ENCODE measurements at regions not wholly inside any gene's neighbourhood (a gene's known extent, or its start where the extent isn't known, plus 50 kb on each side); places are given as distances from the start of the nearest gene placed in this dataset.

DNA sequence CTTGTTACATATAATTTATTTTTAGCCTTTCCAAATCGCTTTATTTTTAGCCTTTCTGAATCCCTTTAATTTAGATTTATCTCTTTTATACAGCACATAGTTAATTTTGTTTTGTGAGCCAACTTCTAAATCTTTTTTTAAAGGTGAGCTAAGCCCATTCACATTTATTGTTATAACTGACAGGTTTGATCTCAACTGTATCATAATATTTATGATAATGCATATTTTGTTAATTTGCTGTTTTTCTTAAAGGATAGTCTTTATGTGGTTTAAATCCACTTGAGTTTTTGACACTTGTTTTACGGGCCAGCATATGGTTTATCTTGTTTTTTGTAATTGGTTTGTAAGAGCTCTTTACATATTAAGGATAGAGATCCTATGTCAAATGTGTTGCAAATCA, 177.8 kb upstream of the SMIM23 start:
- H3K4me3 ChIP-seq (ENCODE audit: low read depth, low read length), result no peak overlapping the region
- TF ChIP-seq, protein P1, sequence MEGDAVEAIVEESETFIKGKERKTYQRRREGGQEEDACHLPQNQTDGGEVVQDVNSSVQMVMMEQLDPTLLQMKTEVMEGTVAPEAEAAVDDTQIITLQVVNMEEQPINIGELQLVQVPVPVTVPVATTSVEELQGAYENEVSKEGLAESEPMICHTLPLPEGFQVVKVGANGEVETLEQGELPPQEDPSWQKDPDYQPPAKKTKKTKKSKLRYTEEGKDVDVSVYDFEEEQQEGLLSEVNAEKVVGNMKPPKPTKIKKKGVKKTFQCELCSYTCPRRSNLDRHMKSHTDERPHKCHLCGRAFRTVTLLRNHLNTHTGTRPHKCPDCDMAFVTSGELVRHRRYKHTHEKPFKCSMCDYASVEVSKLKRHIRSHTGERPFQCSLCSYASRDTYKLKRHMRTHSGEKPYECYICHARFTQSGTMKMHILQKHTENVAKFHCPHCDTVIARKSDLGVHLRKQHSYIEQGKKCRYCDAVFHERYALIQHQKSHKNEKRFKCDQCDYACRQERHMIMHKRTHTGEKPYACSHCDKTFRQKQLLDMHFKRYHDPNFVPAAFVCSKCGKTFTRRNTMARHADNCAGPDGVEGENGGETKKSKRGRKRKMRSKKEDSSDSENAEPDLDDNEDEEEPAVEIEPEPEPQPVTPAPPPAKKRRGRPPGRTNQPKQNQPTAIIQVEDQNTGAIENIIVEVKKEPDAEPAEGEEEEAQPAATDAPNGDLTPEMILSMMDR (conservative IDR thresholded peaks at IDR 0.05; ENCODE audit: low read depth, low read length), result no peak

DNA sequence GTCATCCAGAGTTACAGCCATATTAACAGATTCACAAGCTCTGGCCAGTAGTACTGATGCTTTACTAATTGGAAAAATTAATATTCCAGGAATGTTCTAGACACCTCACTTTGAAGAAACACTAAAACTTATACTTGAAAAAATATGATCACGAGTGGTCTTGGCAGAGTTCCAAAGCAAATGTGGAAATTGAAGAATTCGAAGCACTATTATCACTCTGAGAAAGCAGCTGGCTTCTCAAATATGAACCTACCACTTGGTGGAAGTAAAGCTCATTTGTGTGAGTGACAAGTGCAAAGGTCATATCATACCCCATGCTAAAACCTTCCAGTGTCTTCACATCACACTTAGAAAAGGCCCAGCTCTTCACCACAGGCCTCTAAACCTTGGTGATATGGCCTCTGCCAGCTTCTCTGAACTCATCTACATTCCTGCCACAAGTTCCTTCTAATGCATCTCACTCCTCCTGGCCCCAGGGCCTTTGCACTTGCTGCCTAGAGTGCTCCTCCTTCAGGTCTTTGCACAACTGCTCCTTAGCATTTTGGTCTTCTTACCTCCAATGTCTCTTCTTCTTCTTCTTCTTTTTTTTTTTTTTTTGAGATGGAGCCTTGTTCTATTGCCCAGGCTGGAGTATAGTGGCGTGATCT, 175.7 kb upstream of the SMIM23 start:
- TF ChIP-seq, protein P1 (conservative IDR thresholded peaks at IDR 0.05; ENCODE audit: low read depth, low read length), result no peak
- no peak overlapping the region for H3K4me3 ChIP-seq (ENCODE audit: low read depth, low read length)
- DNase-seq (ENCODE audit: low read depth), result no peak

More for the DNA sequence above, 177.8 kb upstream of the SMIM23 start:
- DNase-seq (ENCODE audit: low read depth), result no peak

DNA sequence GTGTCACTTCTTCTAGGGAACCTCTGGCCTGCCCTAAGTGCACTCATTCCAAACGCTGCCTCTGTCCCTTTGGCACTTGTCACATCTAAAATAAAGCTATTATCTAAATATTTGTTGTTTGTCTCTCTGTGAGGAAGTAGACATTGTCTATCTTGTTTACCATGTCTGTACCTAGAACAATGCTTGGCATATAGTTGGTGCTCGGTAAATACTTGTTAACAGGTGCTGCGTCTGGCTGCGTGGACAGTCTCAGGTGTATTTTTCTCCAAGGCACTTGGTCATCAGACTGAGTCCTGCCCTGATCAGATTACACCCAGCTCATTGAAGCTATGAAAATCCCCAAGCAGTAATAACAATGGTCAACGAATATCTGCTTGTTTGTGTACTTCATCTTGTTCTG, 174.9 kb upstream of the SMIM23 start:
- TF ChIP-seq, protein P1 (conservative IDR thresholded peaks at IDR 0.05; ENCODE audit: low read depth, low read length), result no peak
- H3K4me3 ChIP-seq (ENCODE audit: low read depth, low read length), result no peak overlapping the region
- DNase-seq (ENCODE audit: low read depth), result no peak

DNA sequence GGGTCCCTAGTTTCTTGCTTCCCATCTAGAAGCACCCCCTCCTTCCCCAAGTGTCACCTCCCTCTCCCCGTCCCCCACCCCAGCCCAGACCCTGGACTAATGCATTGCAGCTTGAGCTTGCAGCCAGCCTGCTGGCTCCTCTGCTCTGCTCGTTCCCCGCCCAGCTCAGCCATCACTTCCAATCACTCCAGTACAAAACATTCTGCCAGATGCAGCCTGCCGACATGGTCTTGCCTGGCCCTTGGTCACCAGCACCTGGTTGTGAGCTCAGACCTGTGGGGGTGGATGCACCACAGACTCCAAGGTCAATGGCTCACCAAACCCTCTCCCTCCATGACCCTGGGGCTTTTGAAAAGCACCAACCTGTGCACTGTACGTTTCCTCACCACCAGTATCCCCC, 172.9 kb upstream of the SMIM23 start:
- H3K4me3 ChIP-seq (ENCODE audit: low read depth, low read length), result no peak overlapping the region
- TF ChIP-seq, protein P1 (conservative IDR thresholded peaks at IDR 0.05; ENCODE audit: low read depth, low read length), result no peak
- DNase-seq (ENCODE audit: low read depth), result no peak

DNA sequence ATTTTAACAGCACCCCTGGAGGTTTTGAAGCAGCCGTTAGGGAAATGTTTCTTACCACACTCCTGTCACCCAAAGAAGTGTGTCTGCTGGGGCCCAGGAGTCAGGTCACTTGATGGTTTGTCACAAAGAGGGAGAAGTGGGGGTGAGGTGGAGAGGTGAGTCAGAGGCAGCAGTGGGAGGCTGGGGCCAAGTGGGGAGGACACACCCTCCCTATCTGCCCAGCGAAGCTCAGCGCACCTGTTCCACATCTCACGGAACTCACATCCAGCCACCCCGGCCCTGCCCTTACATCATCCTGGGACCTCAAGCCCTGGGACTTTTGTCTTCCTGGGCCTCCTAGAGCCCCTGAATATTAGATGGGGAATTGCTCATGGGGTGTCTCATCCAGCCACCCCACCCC, 171.1 kb upstream of the SMIM23 start:
- no peak for DNase-seq (ENCODE audit: low read depth)
- no peak overlapping the region for H3K4me3 ChIP-seq (ENCODE audit: low read depth, low read length)
- TF ChIP-seq, protein P1 (conservative IDR thresholded peaks at IDR 0.05; ENCODE audit: low read depth, low read length), result no peak

DNA sequence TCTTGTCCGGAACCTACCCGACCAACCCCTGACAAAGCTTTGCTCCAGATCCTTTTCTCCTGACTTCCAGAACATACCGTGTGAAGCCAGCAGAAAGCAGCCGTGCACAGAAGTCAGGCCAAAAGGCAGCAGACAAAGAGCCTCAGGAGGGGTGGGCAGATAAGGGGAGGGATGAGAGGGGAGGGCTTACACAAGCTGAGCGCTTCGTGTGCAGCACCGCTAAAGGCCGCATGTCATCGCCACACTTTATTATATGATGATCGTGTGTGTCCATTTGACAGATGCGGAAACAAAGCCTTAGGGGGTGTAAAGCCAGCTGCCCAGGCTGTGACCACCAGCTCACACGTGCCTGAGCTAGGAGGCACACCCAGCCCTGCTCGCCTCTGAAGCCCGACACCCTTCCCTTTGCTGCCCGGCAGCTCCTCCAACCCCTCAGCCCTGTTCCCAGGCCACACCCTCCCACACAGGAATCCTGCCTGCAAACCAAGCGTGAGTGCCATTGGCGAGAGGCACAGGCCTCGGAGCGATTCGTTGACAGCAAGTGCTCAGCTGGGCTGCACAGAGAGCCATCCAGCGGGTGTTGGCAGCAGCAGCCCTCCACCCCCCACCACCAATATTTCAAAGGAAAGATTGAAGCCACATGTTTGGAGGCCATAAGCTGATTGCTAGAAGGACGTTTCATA, 170.5 kb upstream of the SMIM23 start:
- TF ChIP-seq, protein P1 (conservative IDR thresholded peaks at IDR 0.05; ENCODE audit: low read depth, low read length), result no peak
- H3K4me3 ChIP-seq (ENCODE audit: low read depth, low read length), result no peak overlapping the region
- DNase-seq (ENCODE audit: low read depth), result no peak
